ENCODE measurements at regions not wholly inside any gene's neighbourhood (a gene's known extent, or its start where the extent isn't known, plus 50 kb on each side); places are given as distances from the start of the nearest gene placed in this dataset.

DNA sequence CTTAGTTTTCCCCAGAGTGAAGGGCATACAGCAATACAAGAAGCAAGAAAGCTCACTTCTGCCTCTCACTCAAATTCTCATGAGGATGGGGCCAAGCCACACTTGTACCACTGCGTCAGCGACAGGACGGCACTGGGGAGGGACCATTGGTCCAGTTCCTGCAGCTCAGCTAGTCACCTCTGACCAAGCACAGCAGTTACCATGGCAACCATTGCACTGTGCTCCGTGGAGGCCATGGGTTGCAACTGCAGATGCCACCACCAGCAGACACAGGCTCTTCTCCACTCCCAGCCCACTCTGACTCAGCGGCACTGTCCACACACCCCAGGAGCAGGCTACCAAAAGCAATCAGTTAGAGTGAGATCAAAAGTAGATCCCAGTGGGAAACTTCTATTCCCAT, 441.1 kb upstream of the ARID1B start:
- TF ChIP-seq, protein P1, sequence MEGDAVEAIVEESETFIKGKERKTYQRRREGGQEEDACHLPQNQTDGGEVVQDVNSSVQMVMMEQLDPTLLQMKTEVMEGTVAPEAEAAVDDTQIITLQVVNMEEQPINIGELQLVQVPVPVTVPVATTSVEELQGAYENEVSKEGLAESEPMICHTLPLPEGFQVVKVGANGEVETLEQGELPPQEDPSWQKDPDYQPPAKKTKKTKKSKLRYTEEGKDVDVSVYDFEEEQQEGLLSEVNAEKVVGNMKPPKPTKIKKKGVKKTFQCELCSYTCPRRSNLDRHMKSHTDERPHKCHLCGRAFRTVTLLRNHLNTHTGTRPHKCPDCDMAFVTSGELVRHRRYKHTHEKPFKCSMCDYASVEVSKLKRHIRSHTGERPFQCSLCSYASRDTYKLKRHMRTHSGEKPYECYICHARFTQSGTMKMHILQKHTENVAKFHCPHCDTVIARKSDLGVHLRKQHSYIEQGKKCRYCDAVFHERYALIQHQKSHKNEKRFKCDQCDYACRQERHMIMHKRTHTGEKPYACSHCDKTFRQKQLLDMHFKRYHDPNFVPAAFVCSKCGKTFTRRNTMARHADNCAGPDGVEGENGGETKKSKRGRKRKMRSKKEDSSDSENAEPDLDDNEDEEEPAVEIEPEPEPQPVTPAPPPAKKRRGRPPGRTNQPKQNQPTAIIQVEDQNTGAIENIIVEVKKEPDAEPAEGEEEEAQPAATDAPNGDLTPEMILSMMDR (optimal IDR thresholded peaks at IDR 0.05 in 1 of 3, IDR thresholded peaks at IDR 0.05 in 1 of 3, conservative IDR thresholded peaks at IDR 0.05 in 1 of 3; ENCODE audit: extremely low read depth in 1 of 3, insufficient read depth in 2 of 3, low read length in 3 of 3), result no peak
- TF ChIP-seq EZH2 (IDR thresholded peaks at IDR 0.05; ENCODE audit: low read length), result no peak

All from keratinocyte (primary cell).